H1 (cell line): ENCODE measurements at regions not wholly inside any gene's neighbourhood (a gene's known extent, or its start where the extent isn't known, plus 50 kb on each side); places are given as distances from the start of the nearest gene placed in this dataset.
"Not testable (repeated sequence)": the region's sequence is repeated elsewhere in the genome, so short reads cannot be mapped to it uniquely, and the experiment has no call there.

Source experiments
- CTCF ChIA-PET: fragments of 300-600 bp; sonication (Branson Sonifier 250); formaldehyde crosslinking; loops from one replicate; lab custom pipeline; 2021; ENCODE audit not compliant: partially characterized antibody; lab: Charles Lee
- POLR2A ChIA-PET: fragments of 300-600 bp; sonication (Branson Sonifier 250); formaldehyde crosslinking; loops from one replicate; lab custom pipeline; 2021; ENCODE audit warnings: inconsistent platforms; ENCODE audit not compliant: partially characterized antibody; lab: Charles Lee
- DNase-seq, 2 experiments: peaks; one replicate each; pipeline versions ENCODE4 v3.0.0 to v3.0.0-alpha.2; 2010 to 2022; ENCODE audit warnings: low spot score in 2 of 2, low read depth in 1 of 2, mixed read lengths in 1 of 2
- FAIRE-seq: peaks from 2 replicates; lab custom pipeline; 2011; peaks lifted over from hg19 to GRCh38; lab: Jason Lieb, UNC
- H2AFZ ChIP-seq: 2 replicates; pipeline ENCODE4 v1.8.1; 2012; ENCODE audit warnings: low read length, inconsistent platforms
- H2AK5ac ChIP-seq: 2 replicates; pipeline ENCODE4 v1.6.1; 2013; ENCODE audit warnings: low read depth, low read length
- H2BK120ac ChIP-seq: replicated peaks from 2 replicates; pipeline ENCODE3; 2013; ENCODE audit warnings: low read depth, low read length, inconsistent platforms
- H2BK12ac ChIP-seq: 2 replicates; pipeline ENCODE4 v1.6.1; 2013; ENCODE audit warnings: low read depth, low read length
- H2BK15ac ChIP-seq: 2 replicates; pipeline ENCODE4 v1.6.1; 2013; ENCODE audit warnings: low read length
- H2BK20ac ChIP-seq: 2 replicates; pipeline ENCODE4 v1.6.1; 2013; ENCODE audit warnings: low read length
- H2BK5ac ChIP-seq: 2 replicates; pipeline ENCODE4 v1.6.1; 2013; ENCODE audit warnings: low read depth, low read length
- H3K14ac ChIP-seq: 2 replicates; pipeline ENCODE4 v1.6.1; 2013; ENCODE audit warnings: inconsistent platforms; ENCODE audit not compliant: insufficient read length
- H3K18ac ChIP-seq: 2 replicates; pipeline ENCODE4 v1.6.1; 2013; ENCODE audit warnings: low read length; ENCODE audit errors: extremely low read depth
- H3K23ac ChIP-seq: 2 replicates; pipeline ENCODE4 v1.6.1; 2013; ENCODE audit warnings: inconsistent platforms; ENCODE audit not compliant: insufficient read length
- H3K23me2 ChIP-seq: 2 replicates; pipeline ENCODE4 v1.6.1; 2013; ENCODE audit warnings: low read depth, low read length
- H3K27ac ChIP-seq: 2 replicates; pipeline ENCODE4 v1.6.1; 2011; ENCODE audit warnings: low read depth, low read length, inconsistent platforms
- H3K27me3 ChIP-seq, 4 experiments: replicated peaks in 1 of 4; 1 replicate in 1 of 4; 2 replicates in 3 of 4; pipeline versions ENCODE4 v1.6.1 to v1.8.1; 2011 to 2013; ENCODE audit warnings: low read length in 3 of 4, mild to moderate bottlenecking in 3 of 4, inconsistent platforms in 2 of 4, mixed read lengths in 2 of 4, moderate library complexity in 1 of 4; ENCODE audit not compliant: control insufficient read depth in 3 of 4, insufficient read depth in 3 of 4; ENCODE audit errors: extremely low read depth in 1 of 4
- H3K36me3 ChIP-seq, 4 experiments: 2 replicates each; pipeline versions ENCODE4 v1.6.1 to v1.8.1; 2011 to 2013; ENCODE audit warnings: mild to moderate bottlenecking in 4 of 4, low read length in 3 of 4, moderate library complexity in 2 of 4, control low read depth in 1 of 4, inconsistent platforms in 1 of 4; ENCODE audit not compliant: insufficient read depth in 4 of 4, control insufficient read depth in 2 of 4
- H3K4ac ChIP-seq: replicated peaks from 2 replicates; pipeline ENCODE3; 2013; ENCODE audit warnings: low read length, low read depth, mixed read lengths, inconsistent platforms; ENCODE audit not compliant: insufficient read length
- H3K4me1 ChIP-seq, 4 experiments: replicated peaks in 1 of 4; 1 replicate in 1 of 4; 2 replicates in 3 of 4; pipeline versions ENCODE4 v1.6.1 to v1.8.1; 2011 to 2013; ENCODE audit warnings: low read length in 3 of 4, inconsistent platforms in 2 of 4, mixed read lengths in 1 of 4; ENCODE audit not compliant: insufficient read depth in 4 of 4, control insufficient read depth in 3 of 4
- H3K4me2 ChIP-seq, 2 experiments: 2 replicates each; pipeline versions ENCODE4 v1.6.1 to v1.8.1; 2011 to 2013; ENCODE audit warnings: low read depth in 2 of 2, low read length in 2 of 2, control low read depth in 1 of 2, inconsistent platforms in 1 of 2, mild to moderate bottlenecking in 1 of 2; ENCODE audit not compliant: insufficient read depth in 1 of 2
- H3K4me3 ChIP-seq, 4 experiments: fragments of 200-600, 300-600 bp in 1 of 4; sonication (generic), shearing (Covaris generic), sonication (Bioruptor Twin) in 1 of 4; 2 replicates each; pipeline versions ENCODE4 v1.5.1 to v1.8.1; 2011 to 2016; ENCODE audit warnings: low read length in 4 of 4, low read depth in 3 of 4, control low read depth in 2 of 4, inconsistent platforms in 2 of 4, mild to moderate bottlenecking in 2 of 4, mixed read lengths in 1 of 4, moderate library complexity in 1 of 4; ENCODE audit not compliant: insufficient read depth in 2 of 4; ENCODE audit errors: extremely low read depth in 1 of 4
- H3K56ac ChIP-seq: replicated peaks from 2 replicates; pipeline ENCODE3; 2013; ENCODE audit warnings: low read depth, mild to moderate bottlenecking, mixed read lengths, low read length, inconsistent platforms; ENCODE audit not compliant: insufficient read length
- H3K79me1 ChIP-seq: 2 replicates; pipeline ENCODE4 v1.6.1; 2013; ENCODE audit warnings: low read depth, low read length, control low read depth
- H3K79me2 ChIP-seq, 2 experiments: 2 replicates each; pipeline versions ENCODE4 v1.6.1 to v1.8.1; 2012 to 2013; ENCODE audit warnings: low read length in 2 of 2, mild to moderate bottlenecking in 2 of 2, inconsistent platforms in 1 of 2; ENCODE audit not compliant: insufficient read depth in 2 of 2, control insufficient read depth in 1 of 2
- H3K9ac ChIP-seq, 4 experiments: replicated peaks in 1 of 4; 1 replicate in 1 of 4; 2 replicates in 3 of 4; pipeline versions ENCODE4 v1.6.1 to v1.8.1; 2011 to 2013; ENCODE audit warnings: low read depth in 3 of 4, low read length in 3 of 4, control low read depth in 2 of 4, mild to moderate bottlenecking in 2 of 4, moderate library complexity in 2 of 4, inconsistent platforms in 1 of 4; ENCODE audit errors: extremely low read depth in 1 of 4
- H3K9me3 ChIP-seq, 2 experiments: 2 replicates each; pipeline versions ENCODE4 v1.6.1 to v1.8.1; 2012 to 2013; ENCODE audit warnings: mild to moderate bottlenecking in 2 of 2, moderate library complexity in 2 of 2, control low read depth in 1 of 2, inconsistent platforms in 1 of 2, low read depth in 1 of 2, low read length in 1 of 2, mixed read lengths in 1 of 2; ENCODE audit not compliant: insufficient read depth in 2 of 2
- H4K20me1 ChIP-seq, 2 experiments: replicated peaks in 1 of 2; 2 replicates each; pipeline versions ENCODE3 to v1.8.1; 2011 to 2013; ENCODE audit warnings: inconsistent platforms in 2 of 2, low read length in 2 of 2, mild to moderate bottlenecking in 1 of 2; ENCODE audit not compliant: insufficient read depth in 2 of 2, control insufficient read depth in 1 of 2
- H4K5ac ChIP-seq: 2 replicates; pipeline ENCODE4 v1.6.1; 2013; ENCODE audit warnings: low read length, low read depth, mixed read lengths, inconsistent platforms; ENCODE audit not compliant: insufficient read length
- H4K8ac ChIP-seq: 2 replicates; pipeline ENCODE4 v1.8.0; 2013; ENCODE audit warnings: mild to moderate bottlenecking, moderate library complexity, low read length, inconsistent platforms; ENCODE audit not compliant: insufficient read depth; ENCODE audit errors: extremely low read depth
- H4K91ac ChIP-seq: replicated peaks from 2 replicates; pipeline ENCODE3; 2013; ENCODE audit warnings: low read length, mixed read lengths, inconsistent platforms; ENCODE audit not compliant: insufficient read length
- WGBS, 2 experiments: shearing (Covaris generic) in 1 of 2; methylation state at CpG; one replicate each; pipeline versions ENCODE4 v1.1.6 to v1.1.7; 2013 to 2015; ENCODE audit warnings: low lambda C conversion rate in 2 of 2, mixed read lengths in 2 of 2, inconsistent platforms in 1 of 2, low coverage in 1 of 2, missing lambda C conversion rate in 1 of 2; ENCODE audit not compliant: insufficient replicate concordance in 2 of 2, insufficient coverage in 1 of 2, insufficient read length in 1 of 2; ENCODE audit errors: extremely low coverage in 1 of 2, missing lambda C conversion rate in 1 of 2; 5-methylcytosine and 5-hydroxymethylcytosine counted together

DNA sequence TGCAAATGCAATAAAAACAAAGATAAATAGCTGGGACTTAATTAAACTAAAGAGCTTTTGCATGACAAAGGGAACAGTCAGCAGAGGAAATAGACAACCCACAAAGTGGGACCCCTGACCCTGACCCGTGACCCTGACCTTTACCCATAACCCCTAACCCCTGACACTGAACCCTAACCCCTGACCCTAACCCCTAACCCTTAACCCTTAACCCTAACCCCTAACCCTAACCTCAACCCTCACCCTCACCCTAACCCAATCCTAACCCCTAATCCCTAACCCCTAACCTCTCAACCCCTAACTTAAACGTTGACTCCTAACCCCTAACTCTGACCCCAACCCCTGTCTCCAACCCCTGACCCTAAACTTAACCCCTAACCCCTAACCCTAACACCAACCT is 236.6 kb downstream of the ANKRD30B start:
- DNase-seq, H4K20me1 ChIP-seq, H2BK15ac ChIP-seq, H2BK5ac ChIP-seq, H3K36me3 ChIP-seq, H3K4ac ChIP-seq, H2BK12ac ChIP-seq, H2AFZ ChIP-seq, H3K14ac ChIP-seq, H3K18ac ChIP-seq, H2BK120ac ChIP-seq, H4K8ac ChIP-seq, H4K91ac ChIP-seq, H2BK20ac ChIP-seq, H3K4me1 ChIP-seq, H3K9ac ChIP-seq, H3K23me2 ChIP-seq, H3K56ac ChIP-seq, H3K23ac ChIP-seq, H3K79me2 ChIP-seq, CTCF ChIA-PET, H3K4me2 ChIP-seq, H2AK5ac ChIP-seq, H3K27ac ChIP-seq, H3K4me3 ChIP-seq, H4K5ac ChIP-seq, POLR2A ChIA-PET, FAIRE-seq, H3K27me3 ChIP-seq, H3K79me1 ChIP-seq: not testable (repeated sequence)
- H3K9me3 ChIP-seq = peaks cover 26 to 49% of the 10 kb centered on the region in 2 experiments; a peak in 3 of 4 replicates
- 59% methylated on average over 2 of the region's 2 CpGs; no CpG with 5 or more reads in 1 of the 2 experiments for WGBS, 2 experiments

GRCh38 chr18:14985291-14986013 is 237.5 kb downstream of the ANKRD30B start:
- H3K14ac ChIP-seq, H3K79me1 ChIP-seq, H3K4me2 ChIP-seq, H3K27me3 ChIP-seq, H3K56ac ChIP-seq, H3K79me2 ChIP-seq, H2AFZ ChIP-seq, FAIRE-seq, POLR2A ChIA-PET, H4K5ac ChIP-seq, H3K18ac ChIP-seq, H4K20me1 ChIP-seq, H2BK15ac ChIP-seq, H3K9ac ChIP-seq, H4K91ac ChIP-seq, H4K8ac ChIP-seq, H3K4me1 ChIP-seq, H3K23ac ChIP-seq, H3K36me3 ChIP-seq, H2BK5ac ChIP-seq, DNase-seq, CTCF ChIA-PET, H2BK20ac ChIP-seq, H2BK120ac ChIP-seq, H2AK5ac ChIP-seq, H2BK12ac ChIP-seq, H3K4ac ChIP-seq, H3K27ac ChIP-seq, H3K4me3 ChIP-seq, H3K23me2 ChIP-seq: not testable (repeated sequence)
- H3K9me3 ChIP-seq = peaks cover 20 to 47% of the 10 kb centered on the region in 2 experiments; a peak in 3 of 4 replicates
- WGBS, 2 experiments = 83% methylated on average over 17 of the region's 20 CpGs; no CpG with 5 or more reads in 1 of the 2 experiments
